ENCODE measurements at regions not wholly inside any gene's neighbourhood (a gene's known extent, or its start where the extent isn't known, plus 50 kb on each side); places are given as distances from the start of the nearest gene placed in this dataset.

DNA sequence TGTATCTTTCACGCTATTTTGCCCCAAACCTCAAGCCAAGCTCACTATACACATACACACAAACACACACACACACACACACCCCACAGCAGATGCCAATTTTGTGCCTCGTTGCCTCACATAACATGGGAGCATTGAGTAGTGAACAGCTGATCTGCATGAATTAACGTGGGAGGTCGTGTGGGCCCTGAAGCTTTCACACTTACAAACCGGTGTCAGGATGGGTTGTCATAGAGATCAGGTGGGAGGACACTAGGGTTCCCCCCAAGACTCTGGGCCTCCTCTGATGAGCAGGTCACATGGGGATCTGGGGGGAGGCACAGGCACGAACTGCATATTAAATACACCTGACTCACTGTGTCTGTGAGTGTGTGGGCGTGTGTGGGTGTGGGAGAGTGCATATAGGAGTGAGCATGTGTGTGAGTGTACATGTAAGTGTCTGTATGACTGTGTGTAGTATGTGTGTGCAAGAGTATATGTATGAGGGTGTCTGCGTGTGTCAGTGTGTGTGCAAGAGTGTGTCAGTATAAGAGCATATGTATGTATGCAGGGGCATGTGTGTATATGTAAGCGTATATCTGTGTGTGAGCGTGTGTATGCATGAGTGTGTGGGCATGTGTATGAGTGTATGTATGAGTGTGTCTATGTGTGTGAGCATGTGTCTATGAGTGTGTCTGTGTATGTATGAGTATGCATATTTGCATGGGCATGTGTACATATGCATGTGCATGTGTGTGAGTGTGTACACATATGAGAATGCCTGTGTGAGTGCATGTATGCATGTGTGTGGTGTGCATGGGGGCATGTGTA is 370.4 kb downstream of the PREX1 start:
- no peaks in the 10 kb centered on the region for H3K36me3 Mint-ChIP-seq (ENCODE audit: insufficient read depth, unreplicated experiment)
- no TSS peak for BruUV-seq (replicated peaks)
- TF ChIP-seq, protein P1, sequence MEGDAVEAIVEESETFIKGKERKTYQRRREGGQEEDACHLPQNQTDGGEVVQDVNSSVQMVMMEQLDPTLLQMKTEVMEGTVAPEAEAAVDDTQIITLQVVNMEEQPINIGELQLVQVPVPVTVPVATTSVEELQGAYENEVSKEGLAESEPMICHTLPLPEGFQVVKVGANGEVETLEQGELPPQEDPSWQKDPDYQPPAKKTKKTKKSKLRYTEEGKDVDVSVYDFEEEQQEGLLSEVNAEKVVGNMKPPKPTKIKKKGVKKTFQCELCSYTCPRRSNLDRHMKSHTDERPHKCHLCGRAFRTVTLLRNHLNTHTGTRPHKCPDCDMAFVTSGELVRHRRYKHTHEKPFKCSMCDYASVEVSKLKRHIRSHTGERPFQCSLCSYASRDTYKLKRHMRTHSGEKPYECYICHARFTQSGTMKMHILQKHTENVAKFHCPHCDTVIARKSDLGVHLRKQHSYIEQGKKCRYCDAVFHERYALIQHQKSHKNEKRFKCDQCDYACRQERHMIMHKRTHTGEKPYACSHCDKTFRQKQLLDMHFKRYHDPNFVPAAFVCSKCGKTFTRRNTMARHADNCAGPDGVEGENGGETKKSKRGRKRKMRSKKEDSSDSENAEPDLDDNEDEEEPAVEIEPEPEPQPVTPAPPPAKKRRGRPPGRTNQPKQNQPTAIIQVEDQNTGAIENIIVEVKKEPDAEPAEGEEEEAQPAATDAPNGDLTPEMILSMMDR (IDR thresholded peaks at IDR 0.05; ENCODE audit: unreplicated experiment), result no peak
- intact Hi-C loops (cut with micrococcal nuclease; ENCODE audit: unreplicated experiment), result no loop called here
- no peak overlapping the region for H3K4me3 Mint-ChIP-seq (ENCODE audit: low read depth, unreplicated experiment)
- H3K27me3 Mint-ChIP-seq (ENCODE audit: unreplicated experiment), result peaks cover 77% of the 10 kb centered on the region
- H3K9me3 Mint-ChIP-seq (ENCODE audit: low read depth, unreplicated experiment), result no peaks in the 10 kb centered on the region
- CTCF ChIA-PET, result interaction anchor here (0.8 kb wide), 1 partner anchor 1136 kb away, joined by 3 read pairs; no protein-coding TSS in a partner anchor
- no peak for DNase-seq
- no peaks in the 10 kb centered on the region for H3K4me1 Mint-ChIP-seq (ENCODE audit: low read depth, unreplicated experiment)
- no peak overlapping the region for H3K27ac Mint-ChIP-seq (ENCODE audit: unreplicated experiment)

DNA sequence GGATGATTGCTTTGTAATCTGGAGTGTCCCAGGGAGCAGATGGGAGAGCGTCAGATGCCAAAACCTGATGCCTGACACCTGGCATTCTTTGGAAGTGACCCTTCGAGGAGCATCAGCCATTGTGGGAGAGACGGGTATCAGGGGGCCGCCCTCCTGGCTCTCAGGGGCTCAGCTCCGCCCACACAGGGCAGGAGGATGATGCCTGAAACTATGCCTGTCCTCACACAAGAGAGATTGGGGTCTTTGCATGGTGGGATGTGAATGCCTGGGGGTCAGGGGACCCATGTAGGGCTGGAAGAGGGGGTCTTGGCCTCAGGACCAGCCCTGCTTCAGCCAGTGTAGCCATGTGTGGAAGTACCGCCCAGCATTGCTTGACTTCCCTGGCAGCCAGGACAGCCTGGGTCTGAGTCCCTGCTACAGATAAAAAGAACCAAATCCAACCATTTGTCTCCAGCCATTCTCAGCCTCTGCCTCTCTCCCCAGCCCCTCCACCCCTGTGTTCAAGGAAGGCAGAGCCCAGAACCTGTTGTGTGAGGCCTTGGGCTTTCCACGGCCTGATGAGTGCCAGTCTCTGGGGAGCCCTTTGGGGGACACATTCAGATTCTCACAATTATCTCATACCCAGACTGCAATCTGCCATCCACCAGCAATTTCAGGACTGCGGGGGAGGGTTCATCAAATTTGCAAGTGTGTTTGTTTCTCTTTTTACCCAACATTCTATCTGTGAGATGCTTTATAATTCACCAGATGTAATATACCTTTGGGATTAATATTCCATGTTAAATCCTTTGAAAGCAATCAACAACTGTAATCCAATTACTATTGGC is 371.2 kb downstream of the PREX1 start:
- H3K27ac Mint-ChIP-seq (ENCODE audit: unreplicated experiment), result no peak overlapping the region
- no peaks in the 10 kb centered on the region for H3K36me3 Mint-ChIP-seq (ENCODE audit: insufficient read depth, unreplicated experiment)
- no TSS peak for BruUV-seq (replicated peaks)
- TF ChIP-seq, protein P1 (IDR thresholded peaks at IDR 0.05; ENCODE audit: unreplicated experiment), result no peak
- peaks cover 77% of the 10 kb centered on the region for H3K27me3 Mint-ChIP-seq (ENCODE audit: unreplicated experiment)
- intact Hi-C loops (cut with micrococcal nuclease; ENCODE audit: unreplicated experiment), result no loop called here
- no peaks in the 10 kb centered on the region for H3K9me3 Mint-ChIP-seq (ENCODE audit: low read depth, unreplicated experiment)
- no peaks in the 10 kb centered on the region for H3K4me1 Mint-ChIP-seq (ENCODE audit: low read depth, unreplicated experiment)
- H3K4me3 Mint-ChIP-seq (ENCODE audit: low read depth, unreplicated experiment), result no peak overlapping the region
- DNase-seq, result no peak
- CTCF ChIA-PET, result interaction anchor here (0.8 kb wide), 1 partner anchor 1135 kb away, joined by 3 read pairs; no protein-coding TSS in a partner anchor

DNA sequence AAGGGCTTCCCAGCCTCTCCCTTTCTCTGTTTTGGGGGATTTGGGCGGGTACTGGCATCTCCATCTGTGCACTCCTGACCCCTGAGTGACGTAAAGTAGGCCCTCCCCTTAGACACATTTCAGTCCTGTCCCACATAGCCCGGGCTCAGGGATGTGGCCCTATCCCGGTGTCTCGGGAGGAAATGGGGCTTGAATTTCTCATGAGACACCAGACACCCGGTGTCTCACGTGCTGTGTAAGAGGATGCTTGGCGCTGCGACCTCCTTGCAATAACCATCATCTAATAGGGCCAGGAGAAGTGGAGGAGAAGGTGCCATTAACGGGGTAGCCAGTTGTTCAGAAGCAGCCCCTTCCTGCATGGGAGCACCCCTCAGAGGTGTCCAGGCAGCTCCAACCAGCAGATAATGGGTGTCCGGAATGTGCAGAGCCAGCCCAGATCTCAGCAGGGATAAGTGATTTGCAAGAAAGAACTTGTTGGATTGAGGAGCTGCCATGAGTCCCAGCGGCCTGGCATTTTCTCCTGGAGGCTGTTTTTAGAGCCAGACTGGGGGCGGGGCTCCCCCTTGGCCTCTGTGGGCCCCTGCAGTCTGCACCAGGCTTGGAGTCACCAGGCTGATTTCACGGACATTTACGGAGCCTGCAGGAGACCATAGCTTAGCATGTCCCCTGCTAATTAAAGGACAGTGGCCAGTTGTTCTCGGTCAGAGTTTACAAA is 372.0 kb downstream of the PREX1 start:
- peaks cover 72% of the 10 kb centered on the region for H3K27me3 Mint-ChIP-seq (ENCODE audit: unreplicated experiment)
- no peak overlapping the region for H3K27ac Mint-ChIP-seq (ENCODE audit: unreplicated experiment)
- no TSS peak for BruUV-seq (replicated peaks)
- H3K9me3 Mint-ChIP-seq (ENCODE audit: low read depth, unreplicated experiment), result no peaks in the 10 kb centered on the region
- intact Hi-C loops (cut with micrococcal nuclease; ENCODE audit: unreplicated experiment), result no loop called here
- H3K4me3 Mint-ChIP-seq (ENCODE audit: low read depth, unreplicated experiment), result no peak overlapping the region
- TF ChIP-seq, protein P1 (IDR thresholded peaks at IDR 0.05; ENCODE audit: unreplicated experiment), result no peak
- DNase-seq, result no peak
- CTCF ChIA-PET, result no interaction called here
- H3K4me1 Mint-ChIP-seq (ENCODE audit: low read depth, unreplicated experiment), result no peaks in the 10 kb centered on the region
- H3K36me3 Mint-ChIP-seq (ENCODE audit: insufficient read depth, unreplicated experiment), result no peaks in the 10 kb centered on the region

DNA sequence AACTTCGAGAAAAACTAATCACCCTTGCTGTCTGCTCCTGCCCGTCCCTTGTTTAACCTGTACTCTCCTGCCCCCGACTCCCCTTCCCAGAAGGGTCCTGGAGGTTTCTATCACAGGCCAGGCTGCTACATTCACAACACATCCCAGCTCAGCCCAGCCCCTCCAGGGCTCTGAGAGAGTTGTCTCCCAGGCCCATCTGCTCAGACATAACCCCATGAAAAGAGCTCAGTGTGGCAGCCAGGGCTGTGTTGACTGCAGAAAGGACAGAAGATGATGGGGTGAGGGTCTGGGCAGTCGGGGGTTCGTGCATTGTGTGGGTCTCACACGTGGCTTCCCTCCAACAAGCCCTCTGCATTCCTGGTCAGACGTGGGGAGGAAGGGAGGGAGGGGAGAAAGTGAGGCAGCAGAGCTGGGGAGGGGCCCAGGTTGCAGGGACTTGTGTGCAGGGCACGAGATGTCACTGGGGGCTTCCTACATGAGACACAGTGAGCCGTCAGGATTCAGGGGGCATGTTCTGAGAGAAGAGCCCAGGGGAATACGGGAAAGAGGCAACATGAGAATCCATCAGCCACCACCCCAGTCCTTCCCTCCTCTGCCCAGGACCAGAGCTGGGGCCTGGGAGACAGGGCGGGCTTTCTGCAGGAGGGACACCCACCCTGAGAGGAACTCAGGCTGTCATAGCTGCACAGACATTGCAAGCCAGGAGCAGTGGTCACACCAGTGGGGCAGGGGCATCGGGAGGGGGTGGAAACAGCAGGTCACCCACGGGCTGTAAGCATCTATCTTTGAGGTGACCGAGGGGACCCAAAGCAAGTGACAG is 372.9 kb downstream of the PREX1 start:
- DNase-seq, result no peak
- Mint-ChIP-seq H3K36me3 (ENCODE audit: insufficient read depth, unreplicated experiment) (no peaks in the 10 kb centered on the region), H3K27ac (ENCODE audit: unreplicated experiment) (no peak overlapping the region), H3K9me3 (ENCODE audit: low read depth, unreplicated experiment) (no peaks in the 10 kb centered on the region), H3K27me3 (ENCODE audit: unreplicated experiment) (peaks cover 62% of the 10 kb centered on the region), H3K4me3 (ENCODE audit: low read depth, unreplicated experiment) (no peak overlapping the region), H3K4me1 (ENCODE audit: low read depth, unreplicated experiment) (no peaks in the 10 kb centered on the region)
- no TSS peak for BruUV-seq (replicated peaks)
- CTCF ChIA-PET, result no interaction called here
- intact Hi-C loops (cut with micrococcal nuclease; ENCODE audit: unreplicated experiment), result no loop called here
- TF ChIP-seq, protein P1 (IDR thresholded peaks at IDR 0.05; ENCODE audit: unreplicated experiment), result no peak
